ENCODE measurements at regions not wholly inside any gene's neighbourhood (a gene's known extent, or its start where the extent isn't known, plus 50 kb on each side); places are given as distances from the start of the nearest gene placed in this dataset.

DNA sequence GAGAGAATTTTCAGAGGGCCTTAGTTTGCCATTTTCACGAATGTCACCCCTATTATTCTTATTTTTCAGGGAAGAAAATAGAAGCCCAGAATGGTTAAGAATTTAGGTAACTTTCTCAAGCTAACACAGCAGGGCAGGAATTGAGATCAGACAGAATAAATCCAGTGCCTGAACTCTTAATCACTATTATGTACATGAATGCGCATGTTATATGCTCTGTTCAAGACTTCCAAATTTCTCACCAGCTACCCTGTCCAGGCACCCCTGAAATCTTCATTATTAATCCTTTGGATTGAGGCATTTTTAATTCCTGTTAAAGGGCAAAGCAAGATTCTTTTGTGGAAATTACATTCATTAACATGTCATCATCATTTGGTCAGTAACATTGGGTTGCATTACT, 218.4 kb downstream of the ACTR3 start:
- RAD21 ChIA-PET (ENCODE audit: unreplicated experiment) = no interaction called here
- SMC1A ChIA-PET (ENCODE audit: uncharacterized antibody, unreplicated experiment) = no interaction called here

More for the DNA sequence above, 218.4 kb downstream of the ACTR3 start:
- H3K4me3 ChIP-seq = no peak overlapping the region
- H3K36me3 ChIP-seq (ENCODE audit: control insufficient read depth in 2 of 2, insufficient read depth in 2 of 2, low read length in 1 of 2) = no peaks in the 10 kb centered on the region
- in situ Hi-C loops (cut with MboI) (no loop called here), intact Hi-C loops (cut with micrococcal nuclease; ENCODE audit: unreplicated experiment) (no loop called here)
- no peak overlapping the region for H2AFZ ChIP-seq (ENCODE audit: control insufficient read depth, low read depth, low read length)
- no peaks in the 10 kb centered on the region for H3K9me3 ChIP-seq (replicated peaks; ENCODE audit: control insufficient read depth, insufficient read depth, low read length)
- no peaks in the 10 kb centered on the region for H3K4me1 ChIP-seq (ENCODE audit: control insufficient read depth, insufficient read depth, low read length)
- POLR2A ChIA-PET = no interaction called here
- H4K20me1 ChIP-seq (ENCODE audit: control insufficient read depth, insufficient read depth) = no peaks in the 10 kb centered on the region
- no peak overlapping the region for H3K4me2 ChIP-seq (ENCODE audit: control insufficient read depth, insufficient read depth)
- no peak for DNase-seq (ENCODE audit: low read depth, low spot score)
- no peak overlapping the region for H3K9ac ChIP-seq (ENCODE audit: control insufficient read depth, insufficient read depth, low read length)
- H3K79me2 ChIP-seq (ENCODE audit: control insufficient read depth, insufficient read depth, low read length) = no peaks in the 10 kb centered on the region
- no peak overlapping the region for H3K27ac ChIP-seq (ENCODE audit: control insufficient read depth, insufficient read depth)
- CTCF ChIA-PET = no interaction called here
- TF ChIP-seq ETV6 (conservative IDR thresholded peaks at IDR 0.05 in 1 of 2, IDR thresholded peaks at IDR 0.05 in 1 of 2; ENCODE audit: borderline replicate concordance in 1 of 2, low read depth in 1 of 2) (no peak), EP300 (IDR thresholded peaks at IDR 0.05; ENCODE audit: borderline replicate concordance in 1 of 2, control insufficient read depth in 1 of 2, low read depth in 2 of 2, low read length in 2 of 2) (no peak), TCF12 (IDR thresholded peaks at IDR 0.05; ENCODE audit: low read depth, low read length) (no peak), STAT3 (IDR thresholded peaks at IDR 0.05; ENCODE audit: low read depth, low read length) (no peak), EED (IDR thresholded peaks at IDR 0.05; ENCODE audit: low read depth) (no peak), CHD1 (IDR thresholded peaks at IDR 0.05; ENCODE audit: low read depth, low read length) (no peak), GATAD2B (conservative IDR thresholded peaks at IDR 0.05; ENCODE audit: low read depth) (no peak), SREBF1 (IDR thresholded peaks at IDR 0.05; ENCODE audit: low read length) (no peak), TCF3 (IDR thresholded peaks at IDR 0.05; ENCODE audit: borderline replicate concordance, insufficient read depth, low read depth, low read length) (no peak), JUND (IDR thresholded peaks at IDR 0.05; ENCODE audit: low read depth, low read length) (no peak), RELA (IDR thresholded peaks at IDR 0.05; ENCODE audit: borderline replicate concordance, partially characterized antibody) (no peak), YBX1 (IDR thresholded peaks at IDR 0.05) (no peak), ESRRA (IDR thresholded peaks at IDR 0.05; ENCODE audit: low read length) (no peak), EGR1 (IDR thresholded peaks at IDR 0.05; ENCODE audit: borderline replicate concordance in 1 of 2, low read depth in 2 of 2, low read length in 2 of 2) (no peak), KDM1A (IDR thresholded peaks at IDR 0.05; ENCODE audit: borderline replicate concordance) (no peak), MXI1 (IDR thresholded peaks at IDR 0.05; ENCODE audit: low read depth, low read length) (no peak), MYB (IDR thresholded peaks at IDR 0.05; ENCODE audit: borderline replicate concordance, low read depth, low read length) (no peak)
- TF ChIP-seq, protein P1, sequence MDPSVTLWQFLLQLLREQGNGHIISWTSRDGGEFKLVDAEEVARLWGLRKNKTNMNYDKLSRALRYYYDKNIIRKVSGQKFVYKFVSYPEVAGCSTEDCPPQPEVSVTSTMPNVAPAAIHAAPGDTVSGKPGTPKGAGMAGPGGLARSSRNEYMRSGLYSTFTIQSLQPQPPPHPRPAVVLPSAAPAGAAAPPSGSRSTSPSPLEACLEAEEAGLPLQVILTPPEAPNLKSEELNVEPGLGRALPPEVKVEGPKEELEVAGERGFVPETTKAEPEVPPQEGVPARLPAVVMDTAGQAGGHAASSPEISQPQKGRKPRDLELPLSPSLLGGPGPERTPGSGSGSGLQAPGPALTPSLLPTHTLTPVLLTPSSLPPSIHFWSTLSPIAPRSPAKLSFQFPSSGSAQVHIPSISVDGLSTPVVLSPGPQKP (IDR thresholded peaks at IDR 0.05; ENCODE audit: low read depth, low read length) = no peak
- TF ChIP-seq, protein P2, sequence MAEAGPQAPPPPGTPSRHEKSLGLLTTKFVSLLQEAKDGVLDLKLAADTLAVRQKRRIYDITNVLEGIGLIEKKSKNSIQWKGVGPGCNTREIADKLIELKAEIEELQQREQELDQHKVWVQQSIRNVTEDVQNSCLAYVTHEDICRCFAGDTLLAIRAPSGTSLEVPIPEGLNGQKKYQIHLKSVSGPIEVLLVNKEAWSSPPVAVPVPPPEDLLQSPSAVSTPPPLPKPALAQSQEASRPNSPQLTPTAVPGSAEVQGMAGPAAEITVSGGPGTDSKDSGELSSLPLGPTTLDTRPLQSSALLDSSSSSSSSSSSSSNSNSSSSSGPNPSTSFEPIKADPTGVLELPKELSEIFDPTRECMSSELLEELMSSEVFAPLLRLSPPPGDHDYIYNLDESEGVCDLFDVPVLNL (IDR thresholded peaks at IDR 0.05; ENCODE audit: low read depth, low read length) = no peak
- TF ChIP-seq, protein P3, sequence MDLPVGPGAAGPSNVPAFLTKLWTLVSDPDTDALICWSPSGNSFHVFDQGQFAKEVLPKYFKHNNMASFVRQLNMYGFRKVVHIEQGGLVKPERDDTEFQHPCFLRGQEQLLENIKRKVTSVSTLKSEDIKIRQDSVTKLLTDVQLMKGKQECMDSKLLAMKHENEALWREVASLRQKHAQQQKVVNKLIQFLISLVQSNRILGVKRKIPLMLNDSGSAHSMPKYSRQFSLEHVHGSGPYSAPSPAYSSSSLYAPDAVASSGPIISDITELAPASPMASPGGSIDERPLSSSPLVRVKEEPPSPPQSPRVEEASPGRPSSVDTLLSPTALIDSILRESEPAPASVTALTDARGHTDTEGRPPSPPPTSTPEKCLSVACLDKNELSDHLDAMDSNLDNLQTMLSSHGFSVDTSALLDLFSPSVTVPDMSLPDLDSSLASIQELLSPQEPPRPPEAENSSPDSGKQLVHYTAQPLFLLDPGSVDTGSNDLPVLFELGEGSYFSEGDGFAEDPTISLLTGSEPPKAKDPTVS (IDR thresholded peaks at IDR 0.05; ENCODE audit: low read depth, low read length) = no peak
- no peaks in the 10 kb centered on the region for H3K27me3 ChIP-seq (replicated peaks in 1 of 2; ENCODE audit: control insufficient read depth in 2 of 2, insufficient read depth in 2 of 2, low read length in 1 of 2)
- FAIRE-seq = no peak
- 29% methylated on average over 2 of the region's 2 CpGs for WGBS (ENCODE audit: insufficient coverage, insufficient replicate concordance, low lambda C conversion rate, missing lambda C conversion rate)
- BruUV-seq (replicated peaks) = no TSS peak
- ATAC-seq = no peak
